ENCODE measurements at regions not wholly inside any gene's neighbourhood (a gene's known extent, or its start where the extent isn't known, plus 50 kb on each side); places are given as distances from the start of the nearest gene placed in this dataset.

- DNase-seq (ENCODE audit: low read depth), result no peak
- no peak for TF ChIP-seq CTCF (IDR thresholded peaks at IDR 0.05; ENCODE audit: control insufficient read depth, extremely low read depth, insufficient read depth)
- no peak overlapping the region for H3K4me3 ChIP-seq (ENCODE audit: low read depth, low read length)
These were observed 333.5 kb downstream of the KCNN2 start for GRCh38 chr5:114695292-114695904.

DNA sequence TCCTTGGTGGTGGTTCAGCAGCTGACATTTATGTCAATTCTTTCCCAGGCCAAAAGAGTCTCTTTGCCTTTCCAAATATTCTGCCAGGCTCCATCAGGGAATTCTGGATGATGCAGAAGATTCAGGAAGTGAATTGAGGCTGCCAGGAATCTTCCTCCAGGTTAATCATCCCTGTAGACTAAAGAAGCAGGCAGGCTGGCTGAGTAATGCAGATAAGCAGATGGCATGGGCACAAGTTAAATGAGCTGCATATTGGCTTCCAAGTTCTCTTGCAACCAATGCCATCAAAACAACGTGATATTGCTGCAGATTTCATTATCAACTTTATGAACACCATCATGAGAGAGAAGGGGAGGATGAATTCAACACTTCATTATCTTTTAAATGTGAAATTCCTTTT lies 324.5 kb downstream of the KCNN2 start:
- TF ChIP-seq CTCF (IDR thresholded peaks at IDR 0.05; ENCODE audit: control insufficient read depth, extremely low read depth, insufficient read depth), result no peak
- no peak overlapping the region for H3K4me3 ChIP-seq (ENCODE audit: low read depth, low read length)
- DNase-seq (ENCODE audit: low read depth), result no peak

DNA sequence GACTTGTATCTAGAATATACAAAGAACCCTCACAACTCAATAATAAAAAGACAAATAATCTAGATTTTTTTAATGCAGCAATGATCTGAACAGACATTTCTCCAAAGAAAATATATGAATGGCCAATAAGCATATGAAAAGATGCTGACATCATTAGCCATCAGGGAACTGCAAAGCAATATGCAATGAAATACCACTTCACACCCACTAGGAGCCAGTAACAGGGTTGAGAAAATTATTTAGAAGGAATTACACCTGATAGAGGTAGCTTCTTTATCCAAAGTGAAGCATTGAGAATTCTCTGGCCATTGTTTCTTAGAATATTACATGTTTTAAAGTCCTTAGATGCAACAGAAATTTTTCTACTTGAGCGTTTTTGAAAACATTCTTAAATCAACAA lies 316.9 kb downstream of the KCNN2 start:
- H3K4me3 ChIP-seq (ENCODE audit: low read depth, low read length), result no peak overlapping the region
- no peak for DNase-seq (ENCODE audit: low read depth)
- TF ChIP-seq CTCF (IDR thresholded peaks at IDR 0.05; ENCODE audit: control insufficient read depth, extremely low read depth, insufficient read depth), result peak; percentile 20

- no peak for TF ChIP-seq CTCF (IDR thresholded peaks at IDR 0.05; ENCODE audit: control insufficient read depth, extremely low read depth, insufficient read depth)
These were observed 303.7 kb downstream of the KCNN2 start for GRCh38 chr5:114665551-114665950.

GRCh38 chr5:114660791-114661190 lies 298.9 kb downstream of the KCNN2 start:
- no peak for TF ChIP-seq CTCF (IDR thresholded peaks at IDR 0.05; ENCODE audit: control insufficient read depth, extremely low read depth, insufficient read depth)
- no peak overlapping the region for H3K4me3 ChIP-seq (ENCODE audit: low read depth, low read length)
- DNase-seq (ENCODE audit: low read depth), result no peak

More at GRCh38 chr5:114665551-114665950, 303.7 kb downstream of the KCNN2 start:
- H3K4me3 ChIP-seq (ENCODE audit: low read depth, low read length), result no peak overlapping the region
- peak; percentile 1 for DNase-seq (ENCODE audit: low read depth)

GRCh38 chr5:114658194-114658593 lies 296.3 kb downstream of the KCNN2 start:
- H3K4me3 ChIP-seq (ENCODE audit: low read depth, low read length), result no peak overlapping the region
- no peak for TF ChIP-seq CTCF (IDR thresholded peaks at IDR 0.05; ENCODE audit: control insufficient read depth, extremely low read depth, insufficient read depth)

More at GRCh38 chr5:114658194-114658593, 296.3 kb downstream of the KCNN2 start:
- no peak for DNase-seq (ENCODE audit: low read depth)

Measured in LNCaP clone FGC (cell line).